Fibroblast of pulmonary artery (primary cell): ENCODE measurements at regions not wholly inside any gene's neighbourhood (a gene's known extent, or its start where the extent isn't known, plus 50 kb on each side); places are given as distances from the start of the nearest gene placed in this dataset.

ENCODE experiments used
- DNase-seq: peaks from one replicate; pipeline ENCODE4 v3.0.0-alpha.2; 2010; ENCODE audit warnings: low read depth
- H3K4me3 ChIP-seq: replicated peaks from 2 replicates; pipeline ENCODE4 v1.5.1; 2011; ENCODE audit warnings: low read depth, mild to moderate bottlenecking, control low read depth, low read length, moderate library complexity
- CTCF ChIP-seq: IDR thresholded peaks from 2 replicates; pipeline ENCODE4 v1.5.1; 2011; ENCODE audit warnings: mild to moderate bottlenecking, control low read depth, low read length, inconsistent platforms; ENCODE audit errors: missing control alignments

GRCh38 chrX:94524867-94525266 is 850.9 kb downstream of the FAM133A start:
- TF ChIP-seq CTCF, result no peak
- no peak overlapping the region for H3K4me3 ChIP-seq
- DNase-seq, result no peak

- no peak overlapping the region for H3K4me3 ChIP-seq
- no peak for TF ChIP-seq CTCF
- DNase-seq, result no peak
Measured at GRCh38 chrX:94545722-94546121, 871.7 kb downstream of the FAM133A start.

- TF ChIP-seq CTCF, result no peak
- DNase-seq, result no peak
- no peak overlapping the region for H3K4me3 ChIP-seq
Measured at GRCh38 chrX:94551831-94552230, 877.8 kb downstream of the FAM133A start.

- no peak for TF ChIP-seq CTCF
- no peak overlapping the region for H3K4me3 ChIP-seq
- DNase-seq, result no peak
Measured at GRCh38 chrX:94560930-94561329, 886.9 kb downstream of the FAM133A start.

GRCh38 chrX:94576367-94577004 is 902.5 kb downstream of the FAM133A start:
- DNase-seq, result no peak
- TF ChIP-seq CTCF, result no peak
- no peak overlapping the region for H3K4me3 ChIP-seq

- TF ChIP-seq CTCF, result no peak
Measured at GRCh38 chrX:94600077-94600476, 926.1 kb downstream of the FAM133A start.

GRCh38 chrX:94612140-94612539 is 938.1 kb downstream of the FAM133A start:
- H3K4me3 ChIP-seq, result no peak overlapping the region
- no peak for TF ChIP-seq CTCF
- no peak for DNase-seq

More at GRCh38 chrX:94600077-94600476, 926.1 kb downstream of the FAM133A start:
- no peak overlapping the region for H3K4me3 ChIP-seq
- no peak for DNase-seq
